ENCODE measurements at regions not wholly inside any gene's neighbourhood (a gene's known extent, or its start where the extent isn't known, plus 50 kb on each side); places are given as distances from the start of the nearest gene placed in this dataset.
A peak's percentile ranks its signal among the peaks of the same experiment; 100 is the strongest.
"Not testable (repeated sequence)": the region's sequence is repeated elsewhere in the genome, so short reads cannot be mapped to it uniquely, and the experiment has no call there.

DNA sequence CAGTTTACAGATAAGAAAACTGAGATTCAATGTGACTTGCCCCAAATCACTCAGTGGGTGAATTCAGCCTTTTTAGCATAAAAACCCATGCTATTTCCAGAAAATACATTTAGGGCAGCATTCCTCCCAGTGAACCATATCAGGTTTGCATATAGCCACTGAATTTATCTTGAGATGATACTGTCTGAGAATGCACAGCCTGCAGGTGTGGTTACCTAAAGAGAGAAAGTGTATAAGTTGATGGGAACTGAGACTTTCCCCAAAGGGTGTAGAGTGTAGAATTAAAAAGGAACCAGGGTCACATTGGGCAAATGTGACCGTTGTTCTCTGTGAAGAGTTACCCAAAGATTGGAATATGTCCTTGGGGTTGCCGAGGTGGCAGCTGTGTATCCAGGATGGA is 100.0 kb upstream of the PIK3R1 start:
- DNase-seq (no peak), ATAC-seq (no peak)

DNA sequence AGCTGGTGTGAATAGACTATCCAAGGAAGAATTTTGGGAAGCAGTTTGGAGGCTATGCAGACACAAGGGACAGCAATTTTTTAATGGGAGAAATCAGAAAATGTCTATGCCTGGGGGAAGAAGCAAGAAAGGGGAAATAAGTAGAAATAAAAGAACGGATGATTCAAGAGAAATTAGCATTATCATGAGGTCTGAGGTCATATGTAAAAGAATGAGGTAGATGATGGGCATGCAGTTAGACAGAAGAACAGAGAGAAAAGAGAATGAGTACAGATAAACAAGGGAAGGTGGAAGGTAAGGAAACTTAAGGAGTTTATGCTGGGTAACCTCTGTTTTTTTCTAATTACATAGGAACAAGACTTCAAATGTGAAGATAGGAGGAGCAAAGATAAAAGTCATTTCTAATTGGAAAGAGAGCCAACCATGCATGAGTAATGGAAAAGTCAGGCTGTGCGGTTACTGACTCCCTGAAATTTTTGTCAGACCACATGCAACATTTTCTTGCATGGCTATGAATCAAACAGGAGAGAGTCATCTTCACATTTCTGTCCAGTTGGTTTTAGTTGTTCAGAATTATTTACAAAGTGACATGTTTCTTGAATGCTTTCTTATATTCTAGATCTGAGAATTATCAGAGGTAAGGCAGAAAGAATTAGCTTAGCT is 101.0 kb upstream of the PIK3R1 start:
- ATAC-seq (peak; percentile 63), DNase-seq (no peak)

DNA sequence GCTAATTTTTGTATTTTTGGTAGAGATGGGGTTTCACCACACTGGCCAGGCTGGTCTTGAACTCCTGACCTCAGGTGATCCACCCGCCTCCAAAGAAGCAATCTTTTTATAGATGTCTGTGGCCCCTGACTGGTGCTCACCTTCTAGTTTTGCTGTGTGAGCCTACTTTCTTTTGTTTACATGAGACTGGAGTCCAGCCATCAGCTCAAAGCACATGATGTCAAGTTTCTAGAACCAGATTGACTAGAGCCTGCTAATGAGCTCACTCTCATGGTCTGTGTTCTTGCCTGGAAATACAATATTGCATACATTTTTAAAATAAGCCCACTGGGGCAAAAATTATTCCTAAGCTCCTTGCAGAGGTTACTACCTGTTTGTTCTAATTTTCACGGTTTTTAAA is 102.9 kb upstream of the PIK3R1 start:
- DNase-seq = no peak
- ATAC-seq = no peak

- ATAC-seq = no peak
Measured at GRCh38 chr5:68110894-68111293, 104.7 kb upstream of the PIK3R1 start.

GRCh38 chr5:68110264-68110663 is 105.3 kb upstream of the PIK3R1 start:
- DNase-seq (no peak), ATAC-seq (no peak)

More at GRCh38 chr5:68110894-68111293, 104.7 kb upstream of the PIK3R1 start:
- DNase-seq = no peak

DNA sequence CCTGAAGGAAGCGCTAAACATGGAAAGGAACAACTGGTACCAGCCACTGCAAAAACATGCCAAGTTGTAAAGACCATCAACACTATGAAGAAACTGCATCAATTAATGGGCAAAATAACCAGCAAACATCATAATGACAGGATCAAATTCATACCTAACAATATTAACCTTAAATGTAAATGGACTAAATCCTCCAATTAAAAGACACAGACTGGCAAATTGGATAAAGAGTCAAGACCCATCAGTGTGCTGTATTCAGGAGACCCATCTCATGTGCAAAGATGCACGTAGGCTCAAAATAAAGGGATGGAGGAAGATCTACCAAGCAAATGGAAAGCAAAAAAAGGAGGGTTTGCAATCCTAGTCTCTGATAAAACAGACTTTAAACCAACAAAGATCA is 111.3 kb upstream of the PIK3R1 start:
- not testable (repeated sequence) for DNase-seq, ATAC-seq

DNA sequence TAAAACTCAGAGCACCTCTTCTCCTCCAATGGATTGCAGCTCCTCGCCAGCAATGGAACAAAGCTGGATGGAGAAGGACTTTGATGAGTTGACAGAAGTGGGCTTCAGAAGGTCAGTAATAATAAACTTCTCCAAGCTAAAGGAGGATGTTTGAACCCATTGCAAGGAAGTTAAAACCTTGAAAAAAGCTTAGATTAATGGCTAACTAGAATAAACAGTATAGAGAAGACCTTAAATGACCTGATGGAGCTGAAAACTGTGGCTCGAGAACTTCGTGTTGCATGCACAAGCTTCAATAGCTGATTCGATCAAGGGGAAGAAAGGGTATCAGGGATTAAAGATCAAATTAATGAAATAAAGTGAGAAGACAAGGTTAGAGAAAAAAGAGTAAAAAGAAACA is 112.3 kb upstream of the PIK3R1 start:
- not testable (repeated sequence) for DNase-seq

DNA sequence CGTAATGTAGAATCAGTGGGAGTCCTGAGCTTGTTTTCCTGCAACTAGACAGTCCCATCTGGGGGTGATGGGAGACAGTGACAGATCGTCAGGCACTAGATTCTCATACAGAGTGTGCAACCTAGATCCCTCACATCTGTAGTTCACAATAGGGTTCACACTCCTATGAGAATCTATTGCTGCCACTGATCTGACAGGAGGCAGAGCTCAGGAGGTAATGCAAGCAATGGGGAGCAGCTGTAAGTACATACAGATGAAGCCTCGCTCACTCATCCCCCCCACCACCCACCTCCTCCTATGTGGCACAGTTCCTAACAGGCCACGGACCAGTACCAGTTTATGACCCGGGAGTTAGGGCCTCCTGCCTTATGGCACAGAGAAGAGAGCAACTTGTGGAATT is 116.2 kb upstream of the PIK3R1 start:
- ATAC-seq (no peak), DNase-seq (no peak)

More for the DNA sequence above, 112.3 kb upstream of the PIK3R1 start:
- ATAC-seq = not testable (repeated sequence)

DNA sequence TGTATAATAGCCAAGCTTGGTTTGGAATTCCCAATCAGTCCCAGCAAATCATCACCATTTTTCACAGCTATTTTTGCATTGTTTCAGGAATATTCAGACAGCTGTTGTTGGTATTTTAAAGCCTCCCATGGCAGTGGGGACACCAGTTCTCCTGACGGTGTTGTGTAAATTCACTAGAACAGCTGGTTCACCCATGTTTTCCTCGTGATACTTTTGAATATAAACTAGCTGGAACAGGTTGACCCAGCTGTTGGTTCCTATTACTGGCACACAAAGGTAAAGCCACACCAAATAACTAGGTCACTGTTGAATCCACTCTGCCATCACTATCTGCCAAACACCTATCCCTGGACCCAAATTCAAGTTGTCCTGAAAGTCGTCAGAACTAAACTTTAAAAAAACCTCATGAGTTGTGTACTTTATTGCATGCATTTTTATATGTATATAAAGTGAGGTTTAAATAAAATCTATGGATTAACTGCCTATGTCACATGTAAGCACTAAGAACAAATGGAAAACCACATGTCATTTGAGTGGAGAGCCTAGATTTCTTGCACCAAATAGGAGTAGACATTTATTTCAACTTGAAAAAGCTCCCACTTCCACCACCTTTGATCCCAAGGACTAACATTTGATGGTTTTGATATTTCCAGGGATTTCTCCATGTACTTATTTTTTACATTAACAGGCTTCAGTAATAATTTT is 121.9 kb upstream of the PIK3R1 start:
- DNase-seq (no peak), ATAC-seq (no peak)

- DNase-seq = no peak
- ATAC-seq = no peak
Measured at GRCh38 chr5:68088302-68088701, 127.3 kb upstream of the PIK3R1 start.

GRCh38 chr5:68087866-68088265 is 127.7 kb upstream of the PIK3R1 start:
- ATAC-seq = no peak
- no peak for DNase-seq

DNA sequence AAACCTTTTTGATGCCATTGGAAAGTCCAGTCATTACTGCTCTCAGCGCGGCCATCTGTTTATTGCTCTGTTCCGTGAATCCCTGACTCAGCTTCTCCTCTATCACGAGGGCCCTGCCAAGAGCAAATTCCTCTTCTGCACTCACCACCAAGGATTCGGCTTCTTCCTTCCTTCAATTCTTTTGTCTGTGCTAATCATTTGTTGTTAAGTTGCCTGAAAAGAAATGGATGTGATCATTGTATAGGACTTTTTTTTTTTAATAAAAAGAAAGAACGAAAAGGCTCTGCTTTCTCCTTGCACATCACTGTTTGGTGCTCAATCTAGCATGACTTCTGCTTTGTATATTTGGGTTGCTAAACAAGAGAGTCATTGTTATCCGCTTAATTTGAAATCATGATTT is 128.7 kb upstream of the PIK3R1 start:
- DNase-seq (no peak), ATAC-seq (no peak)

DNA sequence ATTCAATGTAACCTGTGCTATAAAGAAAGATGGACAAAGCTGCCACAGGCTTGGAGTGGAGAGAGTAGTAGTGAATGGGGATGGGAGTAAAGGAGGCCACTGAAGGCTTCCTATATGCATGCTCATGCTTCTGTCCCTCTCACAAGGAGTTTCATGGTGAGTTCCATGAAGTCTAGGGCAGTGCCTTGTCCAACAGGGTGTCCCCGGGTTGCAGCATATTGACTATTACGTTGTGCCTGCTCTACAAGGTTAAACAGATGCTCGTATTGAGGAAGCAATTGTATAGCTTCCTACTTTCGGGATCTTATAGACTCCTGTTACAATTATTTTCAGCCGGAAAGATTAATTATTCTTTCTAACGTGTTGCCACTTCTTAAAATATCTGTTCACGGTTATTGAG is 129.1 kb upstream of the PIK3R1 start:
- no peak for DNase-seq
- no peak for ATAC-seq

- no peak for DNase-seq
- ATAC-seq = no peak
Measured at GRCh38 chr5:68084396-68084795, 131.2 kb upstream of the PIK3R1 start.

- ATAC-seq (no peak), DNase-seq (no peak)
Measured at GRCh38 chr5:68080282-68081050, 135.1 kb upstream of the PIK3R1 start.

DNA sequence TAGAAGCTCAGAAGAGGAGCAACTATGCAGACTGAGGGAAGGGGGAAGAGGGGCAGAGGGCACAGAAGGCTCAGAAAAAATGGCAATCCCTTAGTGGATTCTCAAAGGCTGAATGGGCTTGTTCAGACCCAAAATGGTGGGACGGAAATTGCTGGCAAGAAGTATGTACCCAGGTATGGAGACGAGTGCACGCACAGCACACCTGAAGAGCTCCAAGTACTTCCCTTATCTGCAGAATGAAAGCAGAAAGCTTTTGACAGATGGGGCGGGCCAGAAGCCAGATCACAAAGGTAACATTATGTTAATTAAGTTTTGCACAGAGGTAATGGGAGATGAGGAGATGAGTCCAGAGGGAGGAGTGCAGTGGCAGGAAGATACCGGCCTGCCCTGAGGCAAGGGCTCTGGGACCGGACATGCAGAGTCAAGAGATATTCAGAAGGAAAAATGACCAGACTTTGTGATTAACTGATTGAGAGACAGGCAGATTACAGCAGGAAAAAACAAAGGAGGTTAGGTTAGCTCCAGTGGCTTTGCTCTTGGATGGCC is 138.1 kb upstream of the PIK3R1 start:
- DNase-seq (no peak), ATAC-seq (no peak)

- ATAC-seq (no peak), DNase-seq (no peak)
Measured at GRCh38 chr5:68074633-68075032, 140.9 kb upstream of the PIK3R1 start.

GRCh38 chr5:68074048-68074632 is 141.4 kb upstream of the PIK3R1 start:
- no peak for ATAC-seq

GRCh38 chr5:68071736-68072135 is 143.8 kb upstream of the PIK3R1 start:
- no peak for ATAC-seq
- no peak for DNase-seq

More at GRCh38 chr5:68074048-68074632, 141.4 kb upstream of the PIK3R1 start:
- no peak for DNase-seq

GRCh38 chr5:68071282-68071632 is 144.3 kb upstream of the PIK3R1 start:
- no peak for ATAC-seq
- DNase-seq = no peak

DNA sequence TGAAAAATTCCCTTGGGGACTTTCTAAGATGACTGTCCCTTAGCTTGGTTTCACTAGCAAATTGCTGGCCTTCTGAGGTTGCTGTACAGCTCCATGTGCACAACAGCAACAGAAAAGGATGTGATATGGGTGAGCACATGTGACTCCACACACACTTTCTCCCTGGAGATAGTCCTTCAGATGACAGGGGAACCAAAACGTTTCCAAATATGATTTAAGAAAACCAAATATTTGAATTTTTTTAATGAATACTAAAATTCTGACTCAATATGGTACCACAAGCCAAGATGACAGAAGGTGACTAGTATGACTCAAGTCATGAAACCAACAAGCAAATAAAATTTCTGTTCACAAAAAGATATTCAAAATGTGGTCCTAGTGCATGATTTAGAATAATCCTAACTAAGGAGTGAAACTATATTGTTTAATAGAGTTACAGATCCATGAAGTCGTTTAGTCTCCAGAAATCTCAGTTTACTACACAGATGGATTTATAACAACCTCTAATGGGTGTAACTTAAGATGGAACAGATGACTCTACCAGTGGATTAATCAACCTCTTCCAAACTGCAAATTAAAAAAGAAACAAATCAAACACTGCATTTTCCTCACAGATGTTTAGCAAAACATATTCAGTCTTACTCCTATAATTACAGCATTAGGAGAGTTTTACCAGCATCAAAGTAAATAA is 144.8 kb upstream of the PIK3R1 start:
- ATAC-seq (peak; percentile 93), DNase-seq (peak; percentile 5)

All from stimulated activated naive CD8-positive, alpha-beta T cell treated with anti-CD3 and anti-CD28 coated beads, Interleukin-15, Interleukin-2, amounts not matched to agents 100 U/mL and 50 U/mL, for 24 hours (primary cell).